Aorta (tissue), 5 donors: ENCODE measurements at regions not wholly inside any gene's neighbourhood (a gene's known extent, or its start where the extent isn't known, plus 50 kb on each side); places are given as distances from the start of the nearest gene placed in this dataset.

Experiments
- ATAC-seq: fragments of 200-7000 bp; cut with Tn5 transposase; one replicate; pipeline ENCODE4 v1.9.1; 2022; ENCODE audit warnings: moderate library complexity; ENCODE audit not compliant: low FRiP score
- DNase-seq, 2 donors: peaks; one replicate each; pipeline ENCODE4 v3.0.0-alpha.2; 2020
- H3K27ac ChIP-seq, 2 donors: one replicate each; pipeline ENCODE4 v1.5.1; 2013; ENCODE audit warnings: low read length in 2 of 2, mild to moderate bottlenecking in 2 of 2, moderate library complexity in 2 of 2, control low read depth in 1 of 2, inconsistent platforms in 1 of 2, low read depth in 1 of 2
- H3K27me3 ChIP-seq, 2 donors: one replicate each; pipeline ENCODE4 v1.6.1; 2013; ENCODE audit warnings: control low read depth in 1 of 2, low read length in 1 of 2, mild to moderate bottlenecking in 1 of 2, moderate library complexity in 1 of 2; ENCODE audit not compliant: insufficient read depth in 2 of 2, control insufficient read depth in 1 of 2
- H3K36me3 ChIP-seq, 2 donors: one replicate each; pipeline ENCODE4 v1.6.1; 2013; ENCODE audit warnings: control low read depth in 1 of 2, low read length in 1 of 2, mild to moderate bottlenecking in 1 of 2; ENCODE audit not compliant: insufficient read depth in 2 of 2, control insufficient read depth in 1 of 2
- H3K4me1 ChIP-seq, 2 donors: one replicate each; pipeline ENCODE4 v1.6.1; 2013; ENCODE audit warnings: low read length in 2 of 2, control low read depth in 1 of 2, mild to moderate bottlenecking in 1 of 2, moderate library complexity in 1 of 2; ENCODE audit not compliant: insufficient read depth in 2 of 2, control insufficient read depth in 1 of 2
- H3K4me3 ChIP-seq, 2 donors: one replicate each; pipeline ENCODE4 v1.5.1; 2013; ENCODE audit warnings: low read length in 2 of 2, control low read depth in 1 of 2, mild to moderate bottlenecking in 1 of 2
- H3K9me3 ChIP-seq: one replicate; pipeline ENCODE4 v1.6.1; 2013; ENCODE audit warnings: mild to moderate bottlenecking, low read length; ENCODE audit not compliant: control insufficient read depth
- WGBS, 2 donors: extraction: QIAGEN DNeasy Blood & Tissue Kit; methylation state at CpG; one replicate each; pipeline ENCODE4 v1.1.7; 2013; 5-methylcytosine and 5-hydroxymethylcytosine counted together
- intact Hi-C, 2 donors: fragments of 100-400 bp; cut with DNase I; formaldehyde crosslinking; loops; one replicate each; pipeline versions ENCODE4 v1.14.2 to v1.15.0; 2022
- donor health status: healthy with polysubstance abuse.
- donor health status: Bipolar disorder and iron deficiency.
- donor health status: DM: no; HTN: no; CAD: no.
- donor health status: DM: no; HTN: no; CAD: no.
- donor health status: DM: yes; HTN: yes; CAD: no.

GRCh38 chr2:220783671-220784070 lies 788.4 kb downstream of the EPHA4 start:
- peaks cover 3% of the 10 kb centered on the region for H3K9me3 ChIP-seq
- H3K27me3 ChIP-seq = no peaks in the 10 kb centered on the region
- ATAC-seq = no peak
- H3K4me3 ChIP-seq = no peak overlapping the region
- no peaks in the 10 kb centered on the region for H3K4me1 ChIP-seq
- no peak for DNase-seq
- no peaks in the 10 kb centered on the region for H3K36me3 ChIP-seq
- intact Hi-C loops = no loop called here
- whole genome bisulfite sequencing, 2 donors = 93 to 95% methylated on average over 1 of the region's 1 CpG
- no peak overlapping the region for H3K27ac ChIP-seq

GRCh38 chr2:220785178-220785577 lies 786.9 kb downstream of the EPHA4 start:
- intact Hi-C loops = no loop called here
- ATAC-seq = no peak
- Histone ChIP-seq H3K4me3 (no peak overlapping the region), H3K36me3 (no peaks in the 10 kb centered on the region), H3K4me1 (no peaks in the 10 kb centered on the region), H3K9me3 (peaks cover 3% of the 10 kb centered on the region), H3K27ac (no peak overlapping the region), H3K27me3 (no peaks in the 10 kb centered on the region)
- WGBS, 2 donors = 95 to 96% methylated on average over 4 of the region's 4 CpGs
- DNase-seq = no peak

GRCh38 chr2:220786216-220786615 lies 785.9 kb downstream of the EPHA4 start:
- 92% methylated on average over 5 of the region's 5 CpGs for WGBS, 2 donors

GRCh38 chr2:220787251-220787650 lies 784.9 kb downstream of the EPHA4 start:
- Histone ChIP-seq H3K4me3 (no peak overlapping the region), H3K36me3 (no peaks in the 10 kb centered on the region), H3K27ac (no peak overlapping the region), H3K27me3 (no peaks in the 10 kb centered on the region), H3K9me3 (peaks cover 3% of the 10 kb centered on the region), H3K4me1 (no peaks in the 10 kb centered on the region)
- intact Hi-C loops = no loop called here
- ATAC-seq (no peak), DNase-seq (no peak)

More at GRCh38 chr2:220786216-220786615, 785.9 kb downstream of the EPHA4 start:
- Histone ChIP-seq H3K27ac (no peak overlapping the region), H3K27me3 (no peaks in the 10 kb centered on the region), H3K4me3 (no peak overlapping the region), H3K9me3 (peaks cover 3% of the 10 kb centered on the region), H3K4me1 (no peaks in the 10 kb centered on the region), H3K36me3 (no peaks in the 10 kb centered on the region)
- intact Hi-C loops = no loop called here
- DNase-seq (no peak), ATAC-seq (no peak)

- no peak for ATAC-seq
- DNase-seq = no peak
- no peaks in the 10 kb centered on the region for H3K4me1 ChIP-seq
- H3K27me3 ChIP-seq = no peaks in the 10 kb centered on the region
- H3K27ac ChIP-seq = no peak overlapping the region
- WGBS, 2 donors = 63 to 73% methylated on average over 1 of the region's 1 CpG
- intact Hi-C loops = no loop called here
- no peak overlapping the region for H3K4me3 ChIP-seq
- H3K9me3 ChIP-seq = no peaks in the 10 kb centered on the region
- no peaks in the 10 kb centered on the region for H3K36me3 ChIP-seq
Measured at GRCh38 chr2:220789961-220790360, 782.1 kb downstream of the EPHA4 start.

GRCh38 chr2:220795705-220796104 lies 776.4 kb downstream of the EPHA4 start:
- ATAC-seq = no peak

GRCh38 chr2:220811115-220811514 lies 761.0 kb downstream of the EPHA4 start:
- ATAC-seq (no peak), DNase-seq (no peak)
- H3K36me3 ChIP-seq = no peaks in the 10 kb centered on the region
- no peaks in the 10 kb centered on the region for H3K9me3 ChIP-seq
- no peaks in the 10 kb centered on the region for H3K4me1 ChIP-seq
- no peak overlapping the region for H3K27ac ChIP-seq
- intact Hi-C loops = no loop called here
- WGBS, 2 donors = 68 to 80% methylated on average over 1 of the region's 1 CpG
- H3K4me3 ChIP-seq = no peak overlapping the region
- no peaks in the 10 kb centered on the region for H3K27me3 ChIP-seq

More at GRCh38 chr2:220795705-220796104, 776.4 kb downstream of the EPHA4 start:
- Histone ChIP-seq H3K27me3 (no peaks in the 10 kb centered on the region), H3K9me3 (no peaks in the 10 kb centered on the region), H3K36me3 (no peaks in the 10 kb centered on the region), H3K4me1 (no peaks in the 10 kb centered on the region), H3K4me3 (no peak overlapping the region), H3K27ac (no peak overlapping the region)
- WGBS, 2 donors = 82 to 94% methylated on average over 3 of the region's 3 CpGs
- DNase-seq = no peak
- intact Hi-C loops = no loop called here

- 67 to 75% methylated on average over 1 of the region's 1 CpG for WGBS, 2 donors
- Histone ChIP-seq H3K27me3 (no peaks in the 10 kb centered on the region), H3K4me1 (no peaks in the 10 kb centered on the region), H3K36me3 (no peaks in the 10 kb centered on the region), H3K9me3 (no peaks in the 10 kb centered on the region), H3K27ac (no peak overlapping the region), H3K4me3 (no peak overlapping the region)
- DNase-seq (no peak), ATAC-seq (no peak)
- intact Hi-C loops = no loop called here
Measured at GRCh38 chr2:220811952-220812570, 760.0 kb downstream of the EPHA4 start.

GRCh38 chr2:220814441-220814840 lies 757.7 kb downstream of the EPHA4 start:
- H3K27me3 ChIP-seq = no peaks in the 10 kb centered on the region
- intact Hi-C loops = no loop called here
- ATAC-seq = no peak
- 69 to 77% methylated on average over 4 of the region's 4 CpGs for WGBS, 2 donors
- no peaks in the 10 kb centered on the region for H3K36me3 ChIP-seq
- H3K9me3 ChIP-seq = peaks cover 2% of the 10 kb centered on the region
- H3K4me1 ChIP-seq = no peaks in the 10 kb centered on the region
- no peak overlapping the region for H3K4me3 ChIP-seq
- no peak overlapping the region for H3K27ac ChIP-seq
- no peak for DNase-seq
